Activated T-helper 1 cell treated with anti-CD3 and anti-CD28 coated beads, Interleukin-12 subunit alpha, Interleukin-12 subunit beta, Interleukin-2, Interleukin-4 antibody, amounts not matched to agents 30 ng/mL and 10 ng/mL and 1 ng/mL, durations not matched to agents 14 hours and 24 hours and 36 hours (primary cell): ENCODE measurements at regions not wholly inside any gene's neighbourhood (a gene's known extent, or its start where the extent isn't known, plus 50 kb on each side); places are given as distances from the start of the nearest gene placed in this dataset.

ENCODE experiments used
- DNase-seq: peaks from one replicate; pipeline ENCODE4 v3.0.0; 2021; ENCODE audit warnings: low spot score
- H3K27ac Mint-ChIP-seq: one replicate; pipeline ENCODE4 v1.8.0; 2021; ENCODE audit warnings: mild to moderate bottlenecking, mixed read lengths
- H3K27me3 Mint-ChIP-seq: one replicate; pipeline ENCODE4 v1.8.0; 2022; ENCODE audit warnings: mild to moderate bottlenecking, moderate library complexity, mixed read lengths; ENCODE audit not compliant: insufficient read depth
- H3K36me3 Mint-ChIP-seq: one replicate; pipeline ENCODE4 v1.8.0; 2021; ENCODE audit warnings: low read depth, mixed read lengths
- H3K4me1 Mint-ChIP-seq: one replicate; pipeline ENCODE4 v1.8.0; 2021; ENCODE audit warnings: low read depth, mixed read lengths
- H3K4me3 Mint-ChIP-seq: one replicate; pipeline ENCODE4 v1.8.0; 2021; ENCODE audit warnings: mild to moderate bottlenecking, moderate library complexity, mixed read lengths
- H3K9me3 Mint-ChIP-seq: one replicate; pipeline ENCODE4 v1.8.0; 2021; ENCODE audit warnings: mixed read lengths
- intact Hi-C: fragments of 100-400 bp; cut with micrococcal nuclease; formaldehyde crosslinking; loops from one replicate; pipeline ENCODE4 v1.15.1; 2024

- H3K9me3 Mint-ChIP-seq: no peaks in the 10 kb centered on the region
- peaks cover 34% of the 10 kb centered on the region for H3K27me3 Mint-ChIP-seq
- no peak overlapping the region for H3K27ac Mint-ChIP-seq
- peaks cover 1% of the 10 kb centered on the region for H3K36me3 Mint-ChIP-seq
- intact Hi-C loops: no loop called here
- no peaks in the 10 kb centered on the region for H3K4me1 Mint-ChIP-seq
- no peak overlapping the region for H3K4me3 Mint-ChIP-seq
- no peak for DNase-seq
Measured at GRCh38 chr9:89892920-89893319, 288.1 kb downstream of the GADD45G start.

GRCh38 chr9:89893886-89894285 lies 289.1 kb downstream of the GADD45G start:
- intact Hi-C loops: no loop called here
- no peaks in the 10 kb centered on the region for H3K4me1 Mint-ChIP-seq
- no peak overlapping the region for H3K27ac Mint-ChIP-seq
- no peak overlapping the region for H3K4me3 Mint-ChIP-seq
- H3K9me3 Mint-ChIP-seq: no peaks in the 10 kb centered on the region
- H3K27me3 Mint-ChIP-seq: peaks cover 34% of the 10 kb centered on the region
- no peak for DNase-seq
- peaks cover 1% of the 10 kb centered on the region for H3K36me3 Mint-ChIP-seq

- intact Hi-C loops: no loop called here
- H3K27ac Mint-ChIP-seq: no peak overlapping the region
- H3K36me3 Mint-ChIP-seq: peaks cover 1% of the 10 kb centered on the region
- no peaks in the 10 kb centered on the region for H3K9me3 Mint-ChIP-seq
- H3K27me3 Mint-ChIP-seq: peaks cover 46% of the 10 kb centered on the region
- no peak for DNase-seq
- H3K4me1 Mint-ChIP-seq: no peaks in the 10 kb centered on the region
- H3K4me3 Mint-ChIP-seq: no peak overlapping the region
Measured at GRCh38 chr9:89896806-89897340, 292.1 kb downstream of the GADD45G start.

- no peaks in the 10 kb centered on the region for H3K9me3 Mint-ChIP-seq
- intact Hi-C loops: no loop called here
- H3K36me3 Mint-ChIP-seq: no peaks in the 10 kb centered on the region
- H3K4me3 Mint-ChIP-seq: no peak overlapping the region
- no peak for DNase-seq
- H3K27me3 Mint-ChIP-seq: peaks cover 38% of the 10 kb centered on the region
- H3K4me1 Mint-ChIP-seq: no peaks in the 10 kb centered on the region
- H3K27ac Mint-ChIP-seq: no peak overlapping the region
Measured at GRCh38 chr9:89899573-89899972, 294.8 kb downstream of the GADD45G start.

GRCh38 chr9:89901920-89902319 lies 297.1 kb downstream of the GADD45G start:
- intact Hi-C loops: no loop called here
- H3K27ac Mint-ChIP-seq: no peak overlapping the region
- DNase-seq: no peak
- peaks cover 29% of the 10 kb centered on the region for H3K27me3 Mint-ChIP-seq
- no peaks in the 10 kb centered on the region for H3K36me3 Mint-ChIP-seq
- no peak overlapping the region for H3K4me3 Mint-ChIP-seq
- no peaks in the 10 kb centered on the region for H3K4me1 Mint-ChIP-seq
- no peaks in the 10 kb centered on the region for H3K9me3 Mint-ChIP-seq

GRCh38 chr9:89902450-89903140 lies 297.8 kb downstream of the GADD45G start:
- H3K36me3 Mint-ChIP-seq: no peaks in the 10 kb centered on the region
- no peaks in the 10 kb centered on the region for H3K9me3 Mint-ChIP-seq
- DNase-seq: no peak
- no peak overlapping the region for H3K27ac Mint-ChIP-seq
- H3K27me3 Mint-ChIP-seq: peaks cover 30% of the 10 kb centered on the region
- intact Hi-C loops: no loop called here
- H3K4me3 Mint-ChIP-seq: no peak overlapping the region
- no peaks in the 10 kb centered on the region for H3K4me1 Mint-ChIP-seq

- no peaks in the 10 kb centered on the region for H3K4me1 Mint-ChIP-seq
- H3K4me3 Mint-ChIP-seq: no peak overlapping the region
- intact Hi-C loops: no loop called here
- H3K36me3 Mint-ChIP-seq: no peaks in the 10 kb centered on the region
- no peak for DNase-seq
- H3K9me3 Mint-ChIP-seq: no peaks in the 10 kb centered on the region
- peaks cover 30% of the 10 kb centered on the region for H3K27me3 Mint-ChIP-seq
- no peak overlapping the region for H3K27ac Mint-ChIP-seq
Measured at GRCh38 chr9:89903141-89903475, 298.3 kb downstream of the GADD45G start.

GRCh38 chr9:89905606-89906338 lies 301.0 kb downstream of the GADD45G start:
- intact Hi-C loops: no loop called here
- Mint-ChIP-seq H3K27ac (no peak overlapping the region), H3K4me1 (no peaks in the 10 kb centered on the region), H3K4me3 (no peak overlapping the region), H3K27me3 (peaks cover 23% of the 10 kb centered on the region), H3K9me3 (no peaks in the 10 kb centered on the region), H3K36me3 (no peaks in the 10 kb centered on the region)
- DNase-seq: no peak

GRCh38 chr9:89911721-89912604 lies 307.2 kb downstream of the GADD45G start:
- no peak overlapping the region for H3K27ac Mint-ChIP-seq
- no peaks in the 10 kb centered on the region for H3K36me3 Mint-ChIP-seq
- intact Hi-C loops: no loop called here
- H3K9me3 Mint-ChIP-seq: no peaks in the 10 kb centered on the region
- no peak overlapping the region for H3K4me3 Mint-ChIP-seq
- DNase-seq: no peak
- peaks cover 10% of the 10 kb centered on the region for H3K4me1 Mint-ChIP-seq
- H3K27me3 Mint-ChIP-seq: peaks cover 17% of the 10 kb centered on the region

GRCh38 chr9:89912605-89912953 lies 307.8 kb downstream of the GADD45G start:
- Mint-ChIP-seq H3K4me3 (no peak overlapping the region), H3K27me3 (peaks cover 14% of the 10 kb centered on the region), H3K27ac (no peak overlapping the region), H3K4me1 (peaks cover 14% of the 10 kb centered on the region), H3K9me3 (no peaks in the 10 kb centered on the region), H3K36me3 (no peaks in the 10 kb centered on the region)
- intact Hi-C loops: no loop called here
- DNase-seq: no peak

GRCh38 chr9:89915187-89915586 lies 310.4 kb downstream of the GADD45G start:
- Mint-ChIP-seq H3K27me3 (peaks cover 14% of the 10 kb centered on the region), H3K27ac (no peak overlapping the region), H3K4me1 (peaks cover 30% of the 10 kb centered on the region), H3K9me3 (no peaks in the 10 kb centered on the region), H3K36me3 (no peaks in the 10 kb centered on the region), H3K4me3 (no peak overlapping the region)
- intact Hi-C loops: no loop called here
- no peak for DNase-seq

- Mint-ChIP-seq H3K4me3 (no peak overlapping the region), H3K27me3 (peaks cover 10% of the 10 kb centered on the region), H3K27ac (no peak overlapping the region), H3K9me3 (no peaks in the 10 kb centered on the region), H3K4me1 (peaks cover 32% of the 10 kb centered on the region), H3K36me3 (no peaks in the 10 kb centered on the region)
- DNase-seq: no peak
- intact Hi-C loops: no loop called here
Measured at GRCh38 chr9:89916001-89916597, 311.3 kb downstream of the GADD45G start.
